Mucosa of rectum (tissue), 2 donors: ENCODE measurements at regions not wholly inside any gene's neighbourhood (a gene's known extent, or its start where the extent isn't known, plus 50 kb on each side); places are given as distances from the start of the nearest gene placed in this dataset.

Experiments used
- H3K27ac ChIP-seq, 2 donors: one replicate each; pipeline ENCODE4 v1.7.0; 2013; ENCODE audit warnings: inconsistent platforms in 2 of 2, low read depth in 2 of 2, low read length in 2 of 2
- H3K27me3 ChIP-seq, 2 donors: one replicate each; pipeline ENCODE4 v1.7.0; 2013; ENCODE audit warnings: low read length in 2 of 2; ENCODE audit not compliant: control insufficient read depth in 2 of 2, insufficient read depth in 2 of 2
- H3K36me3 ChIP-seq, 2 donors: one replicate each; pipeline ENCODE4 v1.7.0; 2013; ENCODE audit warnings: low read length in 2 of 2; ENCODE audit not compliant: control insufficient read depth in 2 of 2, insufficient read depth in 2 of 2
- H3K4me1 ChIP-seq, 2 donors: one replicate each; pipeline ENCODE4 v1.7.0; 2013; ENCODE audit warnings: low read length in 2 of 2, mild to moderate bottlenecking in 1 of 2; ENCODE audit not compliant: control insufficient read depth in 2 of 2, insufficient read depth in 2 of 2
- H3K4me3 ChIP-seq, 2 donors: one replicate each; pipeline ENCODE4 v1.7.0; 2013; ENCODE audit warnings: low read length in 2 of 2
- H3K9ac ChIP-seq, 2 donors: one replicate each; pipeline ENCODE4 v1.7.0; 2013; ENCODE audit warnings: low read length in 2 of 2, low read depth in 1 of 2, mild to moderate bottlenecking in 1 of 2
- H3K9me3 ChIP-seq, 2 donors: one replicate each; pipeline ENCODE4 v1.7.0; 2013; ENCODE audit warnings: low read length in 2 of 2; ENCODE audit not compliant: control insufficient read depth in 2 of 2
- donor health status: healthy.
- donor health status: Normal muscosa, but diverticular disease.

- H3K4me3 ChIP-seq: no peak overlapping the region
- peaks cover 8 to 18% of the 10 kb centered on the region in 2 donors for H3K27me3 ChIP-seq
- no peak overlapping the region for H3K27ac ChIP-seq
- no peaks in the 10 kb centered on the region for H3K36me3 ChIP-seq
- H3K4me1 ChIP-seq: no peaks in the 10 kb centered on the region
- no peak overlapping the region for H3K9ac ChIP-seq
- H3K9me3 ChIP-seq: no peaks in the 10 kb centered on the region
These were observed 72.2 kb upstream of the ATP6AP2 start for GRCh38 chrX:40508560-40508959.

GRCh38 chrX:40506201-40506985 lies 74.4 kb upstream of the ATP6AP2 start:
- Histone ChIP-seq H3K9me3 (no peaks in the 10 kb centered on the region), H3K4me1 (no peaks in the 10 kb centered on the region), H3K9ac (no peak overlapping the region), H3K27ac (no peak overlapping the region), H3K27me3 (peaks cover 11 to 18% of the 10 kb centered on the region in 2 donors), H3K36me3 (no peaks in the 10 kb centered on the region), H3K4me3 (no peak overlapping the region)

- Histone ChIP-seq H3K27ac (no peak overlapping the region), H3K27me3 (peaks cover 14% of the 10 kb centered on the region in 2 donors), H3K36me3 (no peaks in the 10 kb centered on the region), H3K4me3 (no peak overlapping the region), H3K4me1 (no peaks in the 10 kb centered on the region), H3K9me3 (no peaks in the 10 kb centered on the region), H3K9ac (no peak overlapping the region)
These were observed 75.8 kb upstream of the ATP6AP2 start for GRCh38 chrX:40504801-40505605.

- H3K4me1 ChIP-seq: no peaks in the 10 kb centered on the region
- no peak overlapping the region for H3K4me3 ChIP-seq
- no peaks in the 10 kb centered on the region for H3K36me3 ChIP-seq
- no peaks in the 10 kb centered on the region for H3K9me3 ChIP-seq
- peaks cover 10 to 14% of the 10 kb centered on the region in 2 donors for H3K27me3 ChIP-seq
- no peak overlapping the region for H3K9ac ChIP-seq
- H3K27ac ChIP-seq: no peak overlapping the region
These were observed 77.7 kb upstream of the ATP6AP2 start for GRCh38 chrX:40503094-40503493.

GRCh38 chrX:40502688-40503087 lies 78.1 kb upstream of the ATP6AP2 start:
- Histone ChIP-seq H3K9me3 (no peaks in the 10 kb centered on the region), H3K4me3 (no peak overlapping the region), H3K36me3 (no peaks in the 10 kb centered on the region), H3K27me3 (peaks cover 10 to 14% of the 10 kb centered on the region in 2 donors), H3K9ac (no peak overlapping the region), H3K4me1 (no peaks in the 10 kb centered on the region), H3K27ac (no peak overlapping the region)

GRCh38 chrX:40501164-40501855 lies 79.5 kb upstream of the ATP6AP2 start:
- Histone ChIP-seq H3K4me3 (no peak overlapping the region), H3K9me3 (no peaks in the 10 kb centered on the region), H3K9ac (no peak overlapping the region), H3K4me1 (no peaks in the 10 kb centered on the region), H3K27ac (no peak overlapping the region), H3K27me3 (peaks cover 8% of the 10 kb centered on the region in 2 donors), H3K36me3 (no peaks in the 10 kb centered on the region)

GRCh38 chrX:40496728-40497127 lies 84.0 kb upstream of the ATP6AP2 start:
- no peaks in the 10 kb centered on the region for H3K9me3 ChIP-seq
- no peak overlapping the region for H3K9ac ChIP-seq
- no peak overlapping the region for H3K27ac ChIP-seq
- H3K4me3 ChIP-seq: no peak overlapping the region
- H3K4me1 ChIP-seq: no peaks in the 10 kb centered on the region
- peaks cover 10 to 14% of the 10 kb centered on the region in 2 donors for H3K27me3 ChIP-seq
- H3K36me3 ChIP-seq: no peaks in the 10 kb centered on the region

GRCh38 chrX:40495659-40496058 lies 85.1 kb upstream of the ATP6AP2 start:
- Histone ChIP-seq H3K27me3 (peaks cover 10 to 12% of the 10 kb centered on the region in 2 donors), H3K27ac (no peak overlapping the region), H3K9me3 (no peaks in the 10 kb centered on the region), H3K9ac (no peak overlapping the region), H3K36me3 (no peaks in the 10 kb centered on the region), H3K4me1 (no peaks in the 10 kb centered on the region), H3K4me3 (no peak overlapping the region)

- Histone ChIP-seq H3K4me1 (peaks cover 0 to 2% of the 10 kb centered on the region in 2 donors), H3K4me3 (no peak overlapping the region), H3K27ac (no peak overlapping the region), H3K36me3 (no peaks in the 10 kb centered on the region), H3K9ac (no peak overlapping the region), H3K9me3 (no peaks in the 10 kb centered on the region), H3K27me3 (peaks cover 10 to 20% of the 10 kb centered on the region in 2 donors)
These were observed 86.8 kb upstream of the ATP6AP2 start for GRCh38 chrX:40494005-40494404.

- peaks cover 0 to 2% of the 10 kb centered on the region in 2 donors for H3K4me1 ChIP-seq
- no peaks in the 10 kb centered on the region for H3K9me3 ChIP-seq
- H3K9ac ChIP-seq: no peak overlapping the region
- H3K4me3 ChIP-seq: no peak overlapping the region
- H3K27ac ChIP-seq: no peak overlapping the region
- H3K36me3 ChIP-seq: no peaks in the 10 kb centered on the region
- peaks cover 9 to 19% of the 10 kb centered on the region in 2 donors for H3K27me3 ChIP-seq
These were observed 92.5 kb upstream of the ATP6AP2 start for GRCh38 chrX:40488296-40488695.
